HAP-1 (cell line): ENCODE measurements at regions not wholly inside any gene's neighbourhood (a gene's known extent, or its start where the extent isn't known, plus 50 kb on each side); places are given as distances from the start of the nearest gene placed in this dataset.

Experiments
- DNase-seq, 2 experiments: peaks; one replicate each; pipeline ENCODE4 v3.0.0-alpha.2; 2016 to 2020; ENCODE audit warnings: low spot score in 2 of 2
- H3K27me3 ChIP-seq: fragments of 250-450 bp; sonication (Bioruptor Pico); 2 replicates; pipeline ENCODE4 v1.5.1; 2020; ENCODE audit warnings: low read depth, mild to moderate bottlenecking, moderate library complexity
- H3K36me3 ChIP-seq: fragments of 250-450 bp; sonication (Bioruptor Pico); replicated peaks from 2 replicates; pipeline ENCODE4 v1.5.1; 2020; ENCODE audit warnings: mild to moderate bottlenecking
- H3K4me1 ChIP-seq: fragments of 250-450 bp; sonication (Bioruptor Pico); 2 replicates; pipeline ENCODE4 v1.5.1; 2020; ENCODE audit warnings: mild to moderate bottlenecking
- H3K4me3 ChIP-seq: fragments of 250-450 bp; sonication (Bioruptor Pico); 2 replicates; pipeline ENCODE4 v1.5.1; 2020; ENCODE audit warnings: mild to moderate bottlenecking, moderate library complexity
- H3K9me3 ChIP-seq: fragments of 250-450 bp; sonication (Bioruptor Pico); 2 replicates; pipeline ENCODE4 v1.5.1; 2020; ENCODE audit warnings: mild to moderate bottlenecking, moderate library complexity
- in situ Hi-C: fragments of 300-500 bp; cut with MboI; formaldehyde crosslinking; loops from 3 replicates; pipeline ENCODE4 v1.14.3; 2020; ENCODE audit warnings: low sequenced_read_pairs, inconsistent platforms, mixed read lengths

GRCh38 chr6:170107606-170108222 lies 183.2 kb downstream of the DLL1 start:
- peak in 1 of 2 experiments; percentile 1 for DNase-seq
- no peaks in the 10 kb centered on the region for H3K27me3 ChIP-seq
- H3K9me3 ChIP-seq = no peaks in the 10 kb centered on the region
- H3K4me3 ChIP-seq = no peak overlapping the region
- no peaks in the 10 kb centered on the region for H3K36me3 ChIP-seq
- in situ Hi-C loops = no loop called here
- no peaks in the 10 kb centered on the region for H3K4me1 ChIP-seq

- Histone ChIP-seq H3K36me3 (no peaks in the 10 kb centered on the region), H3K4me3 (no peak overlapping the region), H3K4me1 (no peaks in the 10 kb centered on the region), H3K9me3 (no peaks in the 10 kb centered on the region), H3K27me3 (no peaks in the 10 kb centered on the region)
- in situ Hi-C loops = no loop called here
- peak in 1 of 2 experiments; percentile 1 for DNase-seq
Measured at GRCh38 chr6:170106906-170107525, 183.9 kb downstream of the DLL1 start.

GRCh38 chr6:170102582-170103481 lies 188.0 kb downstream of the DLL1 start:
- Histone ChIP-seq H3K9me3 (no peaks in the 10 kb centered on the region), H3K36me3 (no peaks in the 10 kb centered on the region), H3K27me3 (no peaks in the 10 kb centered on the region), H3K4me3 (no peak overlapping the region), H3K4me1 (no peaks in the 10 kb centered on the region)
- in situ Hi-C loops = no loop called here
- DNase-seq = no peak

- H3K4me1 ChIP-seq = no peaks in the 10 kb centered on the region
- H3K27me3 ChIP-seq = no peaks in the 10 kb centered on the region
- H3K36me3 ChIP-seq = no peaks in the 10 kb centered on the region
- no peak overlapping the region for H3K4me3 ChIP-seq
- H3K9me3 ChIP-seq = no peaks in the 10 kb centered on the region
- in situ Hi-C loops = no loop called here
- no peak for DNase-seq
Measured at GRCh38 chr6:170102038-170102437, 188.8 kb downstream of the DLL1 start.

GRCh38 chr6:170101281-170102035 lies 189.4 kb downstream of the DLL1 start:
- no peak for DNase-seq
- in situ Hi-C loops = no loop called here
- Histone ChIP-seq H3K4me1 (no peaks in the 10 kb centered on the region), H3K9me3 (no peaks in the 10 kb centered on the region), H3K36me3 (no peaks in the 10 kb centered on the region), H3K27me3 (no peaks in the 10 kb centered on the region), H3K4me3 (no peak overlapping the region)

- Histone ChIP-seq H3K4me3 (no peak overlapping the region), H3K27me3 (no peaks in the 10 kb centered on the region), H3K9me3 (no peaks in the 10 kb centered on the region), H3K4me1 (no peaks in the 10 kb centered on the region), H3K36me3 (no peaks in the 10 kb centered on the region)
- no peak for DNase-seq
- in situ Hi-C loops = no loop called here
Measured at GRCh38 chr6:170100046-170100445, 190.8 kb downstream of the DLL1 start.

GRCh38 chr6:170099387-170099786 lies 191.5 kb downstream of the DLL1 start:
- Histone ChIP-seq H3K4me1 (no peaks in the 10 kb centered on the region), H3K36me3 (no peaks in the 10 kb centered on the region), H3K27me3 (no peaks in the 10 kb centered on the region), H3K4me3 (no peak overlapping the region), H3K9me3 (no peaks in the 10 kb centered on the region)
- no peak for DNase-seq
- in situ Hi-C loops = no loop called here

- DNase-seq = no peak
- in situ Hi-C loops = no loop called here
- Histone ChIP-seq H3K4me3 (no peak overlapping the region), H3K27me3 (no peaks in the 10 kb centered on the region), H3K9me3 (no peaks in the 10 kb centered on the region), H3K4me1 (no peaks in the 10 kb centered on the region), H3K36me3 (no peaks in the 10 kb centered on the region)
Measured at GRCh38 chr6:170098428-170099170, 192.3 kb downstream of the DLL1 start.

- no peaks in the 10 kb centered on the region for H3K36me3 ChIP-seq
- no peak for DNase-seq
- H3K4me3 ChIP-seq = no peak overlapping the region
- H3K9me3 ChIP-seq = no peaks in the 10 kb centered on the region
- no peaks in the 10 kb centered on the region for H3K27me3 ChIP-seq
- in situ Hi-C loops = no loop called here
- no peaks in the 10 kb centered on the region for H3K4me1 ChIP-seq
Measured at GRCh38 chr6:170097505-170098427, 193.1 kb downstream of the DLL1 start.

- H3K9me3 ChIP-seq = no peaks in the 10 kb centered on the region
Measured at GRCh38 chr6:170096803-170097504, 193.9 kb downstream of the DLL1 start.

GRCh38 chr6:170096191-170096802 lies 194.6 kb downstream of the DLL1 start:
- Histone ChIP-seq H3K27me3 (no peaks in the 10 kb centered on the region), H3K36me3 (no peaks in the 10 kb centered on the region), H3K9me3 (no peaks in the 10 kb centered on the region), H3K4me3 (no peak overlapping the region), H3K4me1 (no peaks in the 10 kb centered on the region)
- no peak for DNase-seq
- in situ Hi-C loops = no loop called here

More at GRCh38 chr6:170096803-170097504, 193.9 kb downstream of the DLL1 start:
- in situ Hi-C loops = no loop called here
- Histone ChIP-seq H3K27me3 (no peaks in the 10 kb centered on the region), H3K4me1 (no peaks in the 10 kb centered on the region), H3K4me3 (no peak overlapping the region), H3K36me3 (no peaks in the 10 kb centered on the region)
- no peak for DNase-seq
